K562 (cell line): ENCODE measurements at regions not wholly inside any gene's neighbourhood (a gene's known extent, or its start where the extent isn't known, plus 50 kb on each side); places are given as distances from the start of the nearest gene placed in this dataset.

Source experiments
- ATAC-seq: fragments of 200-7000 bp; cut with Tn5 transposase; 3 replicates; pipeline ENCODE4 v1.9.1; 2020; ENCODE audit warnings: moderate library complexity
- BruUV-seq: library from RNA; stranded (reverse); fragments of 400-500 nt; replicated peaks from 2 replicates; lab custom pipeline; 2021; lab: Mats Ljungman, UMichigan
- CTCF ChIA-PET: fragments of 300-600 bp; formaldehyde crosslinking; extraction: SDS; loops from one replicate; lab custom pipeline; 2021; ENCODE audit warnings: low intra/inter-chr PET ratio; lab: Yijun Ruan, JAX
- POLR2A ChIA-PET: fragments of 300-600, 350-650 bp; sonication (Branson Sonifier 250); formaldehyde crosslinking; extraction: SDS; loops from one replicate; lab custom pipeline; 2021; ENCODE audit warnings: antibody characterized with exemption, inconsistent platforms; lab: Yijun Ruan, JAX
- DNase-seq, 4 experiments: peaks; one replicate each; pipeline versions ENCODE4 v3.0.0 to v3.0.0-alpha.2; 2011 to 2018; ENCODE audit warnings: low spot score in 3 of 4, mixed read lengths in 3 of 4; ENCODE audit errors: extremely low read depth in 1 of 4
- FAIRE-seq: peaks from 2 replicates; lab custom pipeline; 2011; peaks lifted over from hg19 to GRCh38; lab: Jason Lieb, UNC
- H2AFZ ChIP-seq: 2 replicates; pipeline ENCODE4 v1.6.0; 2011; ENCODE audit warnings: low read depth, low read length, control low read depth, inconsistent platforms
- H3K27ac ChIP-seq: fragments of 200-600 bp; 3 replicates; pipeline ENCODE4 v1.8.0; 2011; ENCODE audit warnings: low read depth, mild to moderate bottlenecking, control low read depth, inconsistent platforms, low read length, moderate library complexity, mixed read lengths; ENCODE audit errors: extremely low read depth
- H3K27me3 ChIP-seq, 2 experiments: fragments of 300-600 bp in 1 of 2; 2 replicates in 1 of 2; 3 replicates in 1 of 2; pipeline versions ENCODE4 v1.6.0 to v1.8.0; 2011; ENCODE audit warnings: inconsistent platforms in 2 of 2, low read length in 2 of 2, mild to moderate bottlenecking in 1 of 2, mixed read lengths in 1 of 2, moderate library complexity in 1 of 2; ENCODE audit not compliant: control insufficient read depth in 2 of 2, insufficient read depth in 2 of 2
- H3K36me3 ChIP-seq: fragments of 300-600 bp; 3 replicates; pipeline ENCODE4 v1.8.0; 2011; ENCODE audit warnings: mild to moderate bottlenecking, low read length, inconsistent platforms; ENCODE audit not compliant: control insufficient read depth, insufficient read depth
- H3K4me1 ChIP-seq, 2 experiments: fragments of 200-600 bp in 1 of 2; replicated peaks in 1 of 2; 2 replicates in 1 of 2; 3 replicates in 1 of 2; pipeline versions ENCODE4 v1.5.1 to v1.8.0; 2011; ENCODE audit warnings: inconsistent platforms in 2 of 2, low read length in 2 of 2, mild to moderate bottlenecking in 1 of 2, mixed read lengths in 1 of 2, moderate library complexity in 1 of 2; ENCODE audit not compliant: control insufficient read depth in 2 of 2, insufficient read depth in 2 of 2
- H3K4me2 ChIP-seq: 2 replicates; pipeline ENCODE4 v1.6.1; 2011; ENCODE audit warnings: low read length, control low read depth, inconsistent platforms, mixed read lengths; ENCODE audit not compliant: insufficient read depth
- H3K4me3 ChIP-seq: fragments of 200-600 bp; sonication (generic), shearing (Covaris generic); 2 replicates; pipeline ENCODE4 v1.5.1; 2016; ENCODE audit warnings: control low read depth, inconsistent platforms
- H3K79me2 ChIP-seq: fragments of 200-600 bp; 3 replicates; pipeline ENCODE4 v1.8.0; 2011; ENCODE audit warnings: low read length, inconsistent platforms; ENCODE audit not compliant: control insufficient read depth, insufficient read depth
- H3K9ac ChIP-seq, 2 experiments: 2 replicates each; pipeline versions ENCODE4 v1.6.0 to v1.6.1; 2011; ENCODE audit warnings: low read depth in 2 of 2, low read length in 2 of 2, control low read depth in 1 of 2, inconsistent platforms in 1 of 2, mild to moderate bottlenecking in 1 of 2, mixed read lengths in 1 of 2; ENCODE audit not compliant: insufficient read depth in 1 of 2
- H3K9me1 ChIP-seq: one replicate; pipeline ENCODE4 v1.6.0; 2011; ENCODE audit warnings: inconsistent platforms, mild to moderate bottlenecking, low read length, moderate library complexity; ENCODE audit not compliant: control insufficient read depth, insufficient read depth
- H3K9me3 ChIP-seq: replicated peaks from 2 replicates; pipeline ENCODE4 v1.5.1; 2011; ENCODE audit warnings: low read depth, low read length, inconsistent platforms; ENCODE audit not compliant: control insufficient read depth, insufficient read depth
- H4K20me1 ChIP-seq: replicated peaks from 2 replicates; pipeline ENCODE4 v1.6.1; 2011; ENCODE audit warnings: low read length, inconsistent platforms, mixed read lengths; ENCODE audit not compliant: control insufficient read depth, insufficient read depth
- CCAR2 ChIP-seq: fragments of 200-400 bp; formaldehyde crosslinking; IDR thresholded peaks from 2 replicates; pipeline ENCODE4 v1.6.1; 2017; ENCODE audit warnings: mild to moderate bottlenecking, low read depth, low read length
- CHCHD3 ChIP-seq: fragments of 250-450 bp; sonication (Bioruptor Pico); IDR thresholded peaks from 2 replicates; pipeline ENCODE4 v2.1.2; 2022; ENCODE audit warnings: mild to moderate bottlenecking
- KHSRP ChIP-seq: fragments of 450-650 bp; IDR thresholded peaks from 2 replicates; pipeline ENCODE4 v1.6.1; 2017
- KLF6 ChIP-seq: fragments of 250-450 bp; sonication (Bioruptor Pico); IDR thresholded peaks from 2 replicates; pipeline ENCODE4 v1.4.0; 2020; ENCODE audit warnings: mild to moderate bottlenecking, moderate library complexity, borderline replicate concordance
- ZSCAN32 ChIP-seq: fragments of 450-650 bp; formaldehyde crosslinking; IDR thresholded peaks from 2 replicates; pipeline ENCODE4 v1.4.0; 2020; ENCODE audit warnings: mild to moderate bottlenecking, moderate library complexity
- in situ Hi-C: fragments of 300-500 bp; cut with MboI; formaldehyde crosslinking; loops from 4 replicates; pipeline ENCODE4 v1.15.0; 2018; ENCODE audit warnings: inconsistent platforms, mixed read lengths
- intact Hi-C: fragments of 100-400 bp; cut with micrococcal nuclease; formaldehyde crosslinking; loops from 2 replicates; pipeline ENCODE4 v1.14.2; 2022
- TF ChIP-seq, protein P1 (sequence below): sonication (generic); formaldehyde crosslinking; IDR thresholded peaks from 2 replicates; pipeline ENCODE4 v1.8.1; 2023; ENCODE audit warnings: mild to moderate bottlenecking, missing genetic modification reagents

DNA sequence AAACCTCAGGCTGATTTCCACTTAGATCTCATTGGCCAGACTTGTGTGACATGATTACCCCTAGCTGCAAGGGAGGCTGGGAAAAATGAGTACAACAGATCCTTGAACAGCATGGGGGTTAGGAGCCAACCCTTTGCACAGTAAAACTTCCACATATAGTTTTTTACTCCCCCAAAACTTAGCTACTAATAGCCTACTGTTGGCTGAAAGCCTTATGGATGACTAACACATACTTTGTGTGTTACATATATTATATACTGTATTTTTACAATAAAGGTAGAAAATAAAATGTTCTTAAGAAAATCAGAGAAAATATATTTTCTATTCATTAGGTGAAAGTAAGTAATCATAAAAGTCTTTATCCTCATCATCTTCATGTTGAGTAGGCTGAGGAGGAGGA lies 217.4 kb downstream of the NMUR2 start:
- no peaks in the 10 kb centered on the region for H3K79me2 ChIP-seq
- H3K36me3 ChIP-seq: no peaks in the 10 kb centered on the region
- H3K9me3 ChIP-seq: no peaks in the 10 kb centered on the region
- intact Hi-C loops (no loop called here), in situ Hi-C loops (no loop called here)
- ATAC-seq: no peak
- no peak overlapping the region for H3K4me2 ChIP-seq
- TF ChIP-seq KLF6 (CRISPR knock-in tag) (no peak), CCAR2 (no peak), ZSCAN32 (CRISPR knock-in tag) (no peak), KHSRP (no peak), CHCHD3 (CRISPR knock-in tag) (no peak)
- TF ChIP-seq, protein P1, sequence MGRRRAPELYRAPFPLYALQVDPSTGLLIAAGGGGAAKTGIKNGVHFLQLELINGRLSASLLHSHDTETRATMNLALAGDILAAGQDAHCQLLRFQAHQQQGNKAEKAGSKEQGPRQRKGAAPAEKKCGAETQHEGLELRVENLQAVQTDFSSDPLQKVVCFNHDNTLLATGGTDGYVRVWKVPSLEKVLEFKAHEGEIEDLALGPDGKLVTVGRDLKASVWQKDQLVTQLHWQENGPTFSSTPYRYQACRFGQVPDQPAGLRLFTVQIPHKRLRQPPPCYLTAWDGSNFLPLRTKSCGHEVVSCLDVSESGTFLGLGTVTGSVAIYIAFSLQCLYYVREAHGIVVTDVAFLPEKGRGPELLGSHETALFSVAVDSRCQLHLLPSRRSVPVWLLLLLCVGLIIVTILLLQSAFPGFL: no peak
- no peak for DNase-seq
- H3K9me1 ChIP-seq: no peaks in the 10 kb centered on the region
- H4K20me1 ChIP-seq: no peaks in the 10 kb centered on the region
- no peak overlapping the region for H2AFZ ChIP-seq
- ChIA-PET CTCF (no interaction called here), POLR2A (no interaction called here)
- no peak overlapping the region for H3K27ac ChIP-seq
- no peaks in the 10 kb centered on the region for H3K27me3 ChIP-seq
- no peak for FAIRE-seq
- H3K4me3 ChIP-seq: no peak overlapping the region
- H3K9ac ChIP-seq: no peak overlapping the region
- BruUV-seq: no TSS peak
- no peaks in the 10 kb centered on the region for H3K4me1 ChIP-seq
